Gastroesophageal sphincter (tissue), 3 donors: ENCODE measurements at regions not wholly inside any gene's neighbourhood (a gene's known extent, or its start where the extent isn't known, plus 50 kb on each side); places are given as distances from the start of the nearest gene placed in this dataset.

Experiments used
- CTCF ChIP-seq, 4 experiments: fragments of 200-600 bp in 2 of 4; fragments of 450-650 bp in 2 of 4; sonication (generic) in 1 of 4; IDR thresholded peaks; one replicate each; pipeline ENCODE4 v1.5.1; 2017 to 2019; ENCODE audit warnings: antibody characterized with exemption in 4 of 4, mild to moderate bottlenecking in 2 of 4, moderate library complexity in 2 of 4
- POLR2A ChIP-seq, 2 donors: fragments of 450-650 bp; IDR thresholded peaks; one replicate each; pipeline ENCODE4 v1.6.1; 2017; ENCODE audit warnings: antibody characterized with exemption in 2 of 2, mild to moderate bottlenecking in 2 of 2, moderate library complexity in 1 of 2
- POLR2AphosphoS5 ChIP-seq: sonication (generic); formaldehyde crosslinking; IDR thresholded peaks from one replicate; pipeline ENCODE4 v1.6.1; 2017; ENCODE audit warnings: antibody characterized with exemption

DNA sequence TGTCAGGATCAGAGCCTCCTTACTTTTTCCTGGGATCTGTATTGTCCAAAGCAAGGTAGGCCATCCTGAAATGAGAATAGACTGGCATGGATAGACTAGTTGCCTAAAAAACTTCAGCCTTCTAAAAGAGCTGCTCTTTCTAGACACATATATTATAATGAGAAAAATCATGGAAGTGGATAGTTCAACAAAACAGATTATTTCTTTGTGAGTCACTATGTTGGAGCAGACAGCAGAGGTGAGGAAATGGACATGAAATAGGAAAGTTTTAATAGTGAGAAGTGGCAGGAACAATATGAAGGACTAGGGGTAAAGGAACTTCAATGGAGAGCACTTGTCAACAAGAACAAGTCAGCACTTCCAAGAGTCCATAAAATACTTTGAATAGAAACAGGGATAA lies 101.9 kb upstream of the ANO3 start:
- TF ChIP-seq POLR2AphosphoS5 (no peak), CTCF (IDR thresholded peaks at IDR 0.05) (no peak), POLR2A (IDR thresholded peaks at IDR 0.05) (no peak)
